ENCODE measurements at regions not wholly inside any gene's neighbourhood (a gene's known extent, or its start where the extent isn't known, plus 50 kb on each side); places are given as distances from the start of the nearest gene placed in this dataset.

DNA sequence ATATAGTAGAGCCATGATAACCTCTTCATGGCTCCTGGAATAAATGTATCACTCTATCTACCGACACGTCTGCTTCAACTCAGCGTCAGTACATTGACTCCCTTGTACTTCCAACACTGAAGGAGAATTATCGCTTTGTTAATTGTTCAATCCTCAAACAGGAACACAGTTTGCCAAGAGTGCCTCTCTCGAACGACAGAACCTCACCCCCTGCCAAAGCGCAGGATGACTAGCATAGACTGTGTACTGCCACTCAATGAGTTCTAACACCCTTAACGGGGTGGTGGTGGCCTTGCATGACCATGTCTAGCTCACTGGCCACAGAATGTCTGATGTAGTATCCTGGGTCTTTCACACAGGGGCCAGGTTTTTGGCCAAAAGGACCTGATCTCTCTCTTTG lies 81.4 kb upstream of the HEY2 start:
- no peak overlapping the region for H2AFZ ChIP-seq (ENCODE audit: low read depth, low read length)
- ChIA-PET POLR2A (no interaction called here), CTCF (no interaction called here)
- no peak overlapping the region for H3K9ac ChIP-seq (replicated peaks; ENCODE audit: extremely low read depth, insufficient read depth, low read length)
- intact Hi-C loops (cut with micrococcal nuclease), result no loop called here
- no peak overlapping the region for H3K4me2 ChIP-seq (ENCODE audit: insufficient read depth, low read length)
- DNase-seq (ENCODE audit: low read depth, low spot score) (no peak), FAIRE-seq (no peak)
- TF ChIP-seq FOS (IDR thresholded peaks at IDR 0.05; ENCODE audit: borderline replicate concordance, insufficient read depth, low read length) (no peak), EZH2 (IDR thresholded peaks at IDR 0.05; ENCODE audit: borderline replicate concordance, low read depth, low read length, severe bottlenecking) (no peak), POLR2A (IDR thresholded peaks at IDR 0.05; ENCODE audit: low read depth, low read length) (no peak), GATA2 (IDR thresholded peaks at IDR 0.05; ENCODE audit: insufficient read depth, insufficient read length, low read depth, low read length) (no peak), POLR2AphosphoS5 (IDR thresholded peaks at IDR 0.05; ENCODE audit: insufficient read depth, low read depth, low read length) (no peak), MYC (IDR thresholded peaks at IDR 0.05; ENCODE audit: low read depth, low read length) (no peak), JUN (IDR thresholded peaks at IDR 0.05; ENCODE audit: borderline replicate concordance, insufficient read depth, insufficient read length, low read depth) (no peak)
- TF ChIP-seq, protein P1, sequence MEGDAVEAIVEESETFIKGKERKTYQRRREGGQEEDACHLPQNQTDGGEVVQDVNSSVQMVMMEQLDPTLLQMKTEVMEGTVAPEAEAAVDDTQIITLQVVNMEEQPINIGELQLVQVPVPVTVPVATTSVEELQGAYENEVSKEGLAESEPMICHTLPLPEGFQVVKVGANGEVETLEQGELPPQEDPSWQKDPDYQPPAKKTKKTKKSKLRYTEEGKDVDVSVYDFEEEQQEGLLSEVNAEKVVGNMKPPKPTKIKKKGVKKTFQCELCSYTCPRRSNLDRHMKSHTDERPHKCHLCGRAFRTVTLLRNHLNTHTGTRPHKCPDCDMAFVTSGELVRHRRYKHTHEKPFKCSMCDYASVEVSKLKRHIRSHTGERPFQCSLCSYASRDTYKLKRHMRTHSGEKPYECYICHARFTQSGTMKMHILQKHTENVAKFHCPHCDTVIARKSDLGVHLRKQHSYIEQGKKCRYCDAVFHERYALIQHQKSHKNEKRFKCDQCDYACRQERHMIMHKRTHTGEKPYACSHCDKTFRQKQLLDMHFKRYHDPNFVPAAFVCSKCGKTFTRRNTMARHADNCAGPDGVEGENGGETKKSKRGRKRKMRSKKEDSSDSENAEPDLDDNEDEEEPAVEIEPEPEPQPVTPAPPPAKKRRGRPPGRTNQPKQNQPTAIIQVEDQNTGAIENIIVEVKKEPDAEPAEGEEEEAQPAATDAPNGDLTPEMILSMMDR (IDR thresholded peaks at IDR 0.05; ENCODE audit: extremely low read depth in 1 of 2, insufficient read depth in 1 of 2, low read depth in 1 of 2, low read length in 2 of 2), result no peak
- TF ChIP-seq, protein P2, sequence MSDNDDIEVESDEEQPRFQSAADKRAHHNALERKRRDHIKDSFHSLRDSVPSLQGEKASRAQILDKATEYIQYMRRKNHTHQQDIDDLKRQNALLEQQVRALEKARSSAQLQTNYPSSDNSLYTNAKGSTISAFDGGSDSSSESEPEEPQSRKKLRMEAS (IDR thresholded peaks at IDR 0.05; ENCODE audit: insufficient read depth, insufficient read length), result no peak
- peaks cover 0 to 8% of the 10 kb centered on the region in 2 experiments for H3K27me3 ChIP-seq (ENCODE audit: control insufficient read depth in 2 of 2, insufficient read depth in 2 of 2, low read length in 2 of 2)
- H3K27ac ChIP-seq (ENCODE audit: insufficient read depth, low read depth, low read length), result no peak overlapping the region
- dilution Hi-C loops (cut with MboI; ENCODE audit: extremely low pct_ligation_motif_present, low sequenced_read_pairs), result no loop called here
- BruUV-seq (replicated peaks), result no TSS peak
- no peaks in the 10 kb centered on the region for H4K20me1 ChIP-seq (replicated peaks; ENCODE audit: control insufficient read depth, extremely low read depth, insufficient read depth, low read length)
- H3K79me2 ChIP-seq (ENCODE audit: control insufficient read depth, insufficient read depth, low read length), result no peaks in the 10 kb centered on the region
- H3K36me3 ChIP-seq (ENCODE audit: control insufficient read depth in 2 of 2, extremely low read depth in 1 of 2, insufficient read depth in 2 of 2, low read length in 2 of 2), result no peaks in the 10 kb centered on the region
- no peaks in the 10 kb centered on the region for H3K9me3 ChIP-seq (replicated peaks; ENCODE audit: control insufficient read depth, insufficient read depth, low read length)
- no peak overlapping the region for H3K4me3 ChIP-seq (replicated peaks in 1 of 3; ENCODE audit: insufficient read depth in 1 of 3, low read depth in 1 of 3, low read length in 3 of 3)
- H3K9me1 ChIP-seq (replicated peaks; ENCODE audit: control insufficient read depth, extremely low read depth, insufficient read depth, low read length), result no peaks in the 10 kb centered on the region
- no peaks in the 10 kb centered on the region for H3K4me1 ChIP-seq (ENCODE audit: control insufficient read depth, extremely low read depth, insufficient read depth, low read length)

Data from endothelial cell of umbilical vein (primary cell).